ENCODE measurements at regions not wholly inside any gene's neighbourhood (a gene's known extent, or its start where the extent isn't known, plus 50 kb on each side); places are given as distances from the start of the nearest gene placed in this dataset.

GRCh38 chr13:66205807-66206206, 1024.3 kb downstream of the PCDH9 start:
- TF ChIP-seq TOX (CRISPR knock-in tag; IDR thresholded peaks at IDR 0.05; ENCODE audit: borderline replicate concordance) = no peak
- TF ChIP-seq ARNTL (CRISPR knock-in tag; IDR thresholded peaks at IDR 0.05; ENCODE audit: borderline replicate concordance, low read depth) = no peak
- no peak for TF ChIP-seq TSHZ2 (CRISPR knock-in tag; IDR thresholded peaks at IDR 0.05)
- TF ChIP-seq ZNF8 (CRISPR knock-in tag; IDR thresholded peaks at IDR 0.05) = no peak
- TF ChIP-seq OSR1 (CRISPR knock-in tag; IDR thresholded peaks at IDR 0.05) = no peak
